Vagina (tissue), 2 donors: ENCODE measurements at regions not wholly inside any gene's neighbourhood (a gene's known extent, or its start where the extent isn't known, plus 50 kb on each side); places are given as distances from the start of the nearest gene placed in this dataset.

Experiments
- DNase-seq, 2 donors: peaks; one replicate each; pipeline ENCODE4 v3.0.0-alpha.2; 2017; ENCODE audit errors: extremely low spot score in 2 of 2
- H3K27ac ChIP-seq: fragments of 200-600 bp; sonication (generic); one replicate; pipeline ENCODE4 v1.5.1; 2019
- H3K27me3 ChIP-seq: fragments of 200-600 bp; sonication (generic); one replicate; pipeline ENCODE4 v1.5.1; 2019
- H3K36me3 ChIP-seq, 2 donors: fragments of 200-600 bp; sonication (generic); one replicate each; pipeline ENCODE4 v1.5.1; 2017 to 2019
- H3K4me1 ChIP-seq: fragments of 200-600 bp; sonication (generic); one replicate; pipeline ENCODE4 v1.5.1; 2019
- H3K4me3 ChIP-seq, 2 donors: fragments of 200-600 bp; sonication (generic); 1 replicate in 1 of 2; 2 replicates in 1 of 2; pipeline ENCODE4 v1.5.1; 2016 to 2019
- H3K9me3 ChIP-seq: fragments of 200-600 bp; sonication (generic); one replicate; pipeline ENCODE4 v1.5.1; 2019
- CTCF ChIP-seq, 3 experiments: fragments of 450-650 bp in 2 of 3; fragments of 200-600 bp in 1 of 3; sonication (generic) in 1 of 3; IDR thresholded peaks; one replicate each; pipeline ENCODE4 v1.5.1; 2017 to 2019; ENCODE audit warnings: antibody characterized with exemption in 3 of 3, mild to moderate bottlenecking in 2 of 3, moderate library complexity in 2 of 3
- POLR2A ChIP-seq, 2 donors: fragments of 450-650 bp; IDR thresholded peaks; one replicate each; pipeline ENCODE4 v1.6.1; 2017; ENCODE audit warnings: antibody characterized with exemption in 2 of 2, mild to moderate bottlenecking in 2 of 2, moderate library complexity in 2 of 2
- POLR2AphosphoS5 ChIP-seq, 2 donors: sonication (generic); formaldehyde crosslinking; IDR thresholded peaks; one replicate each; pipeline ENCODE4 v1.9.0; 2017; ENCODE audit warnings: antibody characterized with exemption in 2 of 2, mild to moderate bottlenecking in 2 of 2, low read depth in 1 of 2; ENCODE audit not compliant: insufficient read depth in 1 of 2
- intact Hi-C: fragments of 100-400 bp; cut with DNase I; formaldehyde crosslinking; loops from one replicate; pipeline ENCODE4 v1.15.1; 2023

- DNase-seq, result no peak
- no peak overlapping the region for H3K4me3 ChIP-seq
- intact Hi-C loops, result no loop called here
- no peak for TF ChIP-seq POLR2AphosphoS5 (IDR thresholded peaks at IDR 0.05; ENCODE audit: insufficient read depth in 1 of 2, low read depth in 1 of 2)
- TF ChIP-seq CTCF (IDR thresholded peaks at IDR 0.05), result no peak
- no peak for TF ChIP-seq POLR2A (IDR thresholded peaks at IDR 0.05)
- H3K27me3 ChIP-seq, result no peaks in the 10 kb centered on the region
- H3K4me1 ChIP-seq, result no peaks in the 10 kb centered on the region
- H3K36me3 ChIP-seq, result no peaks in the 10 kb centered on the region
- H3K27ac ChIP-seq, result no peak overlapping the region
- H3K9me3 ChIP-seq, result no peaks in the 10 kb centered on the region
Observed at GRCh38 chrX:94454159-94454558, 780.2 kb downstream of the FAM133A start.

- H3K27me3 ChIP-seq, result no peaks in the 10 kb centered on the region
- no peak overlapping the region for H3K27ac ChIP-seq
- DNase-seq, result no peak
- no peaks in the 10 kb centered on the region for H3K9me3 ChIP-seq
- H3K4me3 ChIP-seq, result no peak overlapping the region
- H3K4me1 ChIP-seq, result no peaks in the 10 kb centered on the region
- TF ChIP-seq POLR2A (IDR thresholded peaks at IDR 0.05), result no peak
- intact Hi-C loops, result no loop called here
- no peaks in the 10 kb centered on the region for H3K36me3 ChIP-seq
Observed at GRCh38 chrX:94454606-94455005, 780.6 kb downstream of the FAM133A start.

- Histone ChIP-seq H3K4me3 (no peak overlapping the region), H3K9me3 (no peaks in the 10 kb centered on the region), H3K36me3 (no peaks in the 10 kb centered on the region), H3K4me1 (no peaks in the 10 kb centered on the region), H3K27me3 (no peaks in the 10 kb centered on the region), H3K27ac (no peak overlapping the region)
- intact Hi-C loops, result no loop called here
- TF ChIP-seq CTCF (IDR thresholded peaks at IDR 0.05) (no peak), POLR2AphosphoS5 (IDR thresholded peaks at IDR 0.05; ENCODE audit: insufficient read depth in 1 of 2, low read depth in 1 of 2) (no peak)
- no peak for DNase-seq
Observed at GRCh38 chrX:94455782-94456181, 781.8 kb downstream of the FAM133A start.

DNA sequence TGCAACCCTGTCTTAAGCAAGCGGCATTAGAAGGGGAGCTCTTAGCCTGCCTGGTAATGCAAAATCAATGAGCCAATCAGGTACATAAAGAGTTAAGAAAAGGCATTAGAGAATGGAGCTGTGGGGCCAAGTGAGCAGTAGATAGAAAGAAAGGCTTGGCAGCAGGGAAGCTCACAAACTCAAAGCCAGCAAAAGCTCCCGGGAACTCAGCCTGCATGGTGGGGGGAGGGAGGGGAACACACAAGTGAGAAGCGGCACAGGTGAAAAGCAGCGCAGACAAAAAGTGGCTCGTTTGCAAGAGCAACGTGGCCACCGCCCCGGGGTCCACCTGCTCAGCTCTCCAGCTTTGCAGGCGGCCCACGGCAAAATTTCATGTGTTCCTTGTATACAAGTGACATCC is 818.5 kb downstream of the FAM133A start:
- H3K4me3 ChIP-seq, result no peak overlapping the region
- TF ChIP-seq POLR2AphosphoS5 (IDR thresholded peaks at IDR 0.05; ENCODE audit: insufficient read depth in 1 of 2, low read depth in 1 of 2) (no peak), CTCF (IDR thresholded peaks at IDR 0.05) (no peak), POLR2A (IDR thresholded peaks at IDR 0.05) (no peak)
- DNase-seq, result no peak
- H3K36me3 ChIP-seq, result no peaks in the 10 kb centered on the region
- no peaks in the 10 kb centered on the region for H3K27me3 ChIP-seq
- H3K27ac ChIP-seq, result no peak overlapping the region
- intact Hi-C loops, result no loop called here
- H3K4me1 ChIP-seq, result no peaks in the 10 kb centered on the region
- no peaks in the 10 kb centered on the region for H3K9me3 ChIP-seq

- intact Hi-C loops, result no loop called here
- no peak for DNase-seq
- no peaks in the 10 kb centered on the region for H3K9me3 ChIP-seq
- H3K4me1 ChIP-seq, result no peaks in the 10 kb centered on the region
- no peak overlapping the region for H3K27ac ChIP-seq
- H3K4me3 ChIP-seq, result no peak overlapping the region
- TF ChIP-seq POLR2A (IDR thresholded peaks at IDR 0.05), result no peak
- no peaks in the 10 kb centered on the region for H3K27me3 ChIP-seq
- H3K36me3 ChIP-seq, result no peaks in the 10 kb centered on the region
Observed at GRCh38 chrX:94493405-94493804, 819.4 kb downstream of the FAM133A start.

DNA sequence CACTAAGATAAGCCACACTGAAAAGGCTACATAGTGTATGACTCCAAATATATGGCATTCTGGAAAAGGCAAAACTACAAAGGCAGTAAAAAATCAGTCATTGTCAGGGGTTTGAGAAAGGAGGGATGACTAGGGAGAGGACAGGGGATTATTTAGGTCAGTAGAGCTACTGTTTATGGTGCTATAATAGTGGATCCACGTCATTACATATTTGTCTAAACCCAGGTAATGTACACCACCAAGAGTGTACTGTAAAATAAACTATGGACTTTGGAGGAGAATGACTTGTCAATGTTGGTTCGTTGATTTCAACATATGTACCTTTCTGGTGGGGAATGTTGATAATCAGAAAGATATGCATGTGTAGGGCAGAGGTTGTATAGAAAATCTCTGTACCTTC is 837.6 kb downstream of the FAM133A start:
- no peak for DNase-seq
- intact Hi-C loops, result no loop called here
- H3K36me3 ChIP-seq, result no peaks in the 10 kb centered on the region
- no peak overlapping the region for H3K4me3 ChIP-seq
- no peaks in the 10 kb centered on the region for H3K27me3 ChIP-seq
- H3K4me1 ChIP-seq, result no peaks in the 10 kb centered on the region
- TF ChIP-seq POLR2A (IDR thresholded peaks at IDR 0.05), result no peak
- no peak for TF ChIP-seq CTCF (IDR thresholded peaks at IDR 0.05)
- TF ChIP-seq POLR2AphosphoS5 (IDR thresholded peaks at IDR 0.05; ENCODE audit: insufficient read depth in 1 of 2, low read depth in 1 of 2), result no peak
- H3K27ac ChIP-seq, result no peak overlapping the region
- no peaks in the 10 kb centered on the region for H3K9me3 ChIP-seq
